NCI-H128 (cell line): ENCODE measurements at regions not wholly inside any gene's neighbourhood (a gene's known extent, or its start where the extent isn't known, plus 50 kb on each side); places are given as distances from the start of the nearest gene placed in this dataset.

Experiments used
- DNase-seq: peaks from one replicate; lab custom pipeline; 2025; ENCODE audit not compliant: unreplicated experiment; lab: John Stamatoyannopoulos, UW

DNA sequence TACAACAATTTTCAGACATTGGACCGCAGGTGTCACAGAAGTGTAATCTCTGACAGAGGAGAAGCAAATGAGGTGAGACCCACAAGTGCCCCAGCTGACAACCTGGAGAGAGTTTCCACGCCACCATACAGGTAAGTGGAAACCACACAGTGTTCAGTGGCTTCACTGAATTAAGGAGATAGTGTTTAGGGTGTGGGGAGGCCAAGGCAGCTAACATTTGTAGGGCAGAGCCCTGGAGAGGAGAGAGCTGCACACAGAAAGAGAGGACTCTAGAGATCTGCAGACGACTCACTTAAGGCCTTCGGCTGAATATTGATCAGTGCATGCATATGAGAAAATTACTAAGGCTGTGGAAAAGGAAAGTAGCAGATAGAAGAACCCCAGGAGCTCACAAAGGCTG lies 228.9 kb upstream of the TNRC6C start:
- no peak for DNase-seq

DNA sequence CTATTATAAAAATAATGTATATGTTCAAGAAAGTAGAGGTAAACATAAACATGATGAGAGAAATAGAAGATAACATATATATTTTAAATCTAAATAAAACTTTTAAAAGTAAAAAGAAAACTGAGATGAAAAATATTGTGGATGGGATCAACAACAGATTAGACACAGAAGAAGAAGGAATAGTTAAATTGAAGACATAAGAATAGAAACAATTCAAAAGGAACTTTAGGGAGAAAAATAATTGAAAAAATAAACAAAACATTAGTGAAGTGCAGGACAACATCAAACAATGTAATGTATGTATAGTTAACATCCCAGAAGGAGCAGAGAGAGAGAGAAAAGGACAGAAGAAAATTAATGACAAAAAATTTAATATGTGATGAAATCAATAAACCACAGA lies 228.1 kb upstream of the TNRC6C start:
- DNase-seq: no peak

DNA sequence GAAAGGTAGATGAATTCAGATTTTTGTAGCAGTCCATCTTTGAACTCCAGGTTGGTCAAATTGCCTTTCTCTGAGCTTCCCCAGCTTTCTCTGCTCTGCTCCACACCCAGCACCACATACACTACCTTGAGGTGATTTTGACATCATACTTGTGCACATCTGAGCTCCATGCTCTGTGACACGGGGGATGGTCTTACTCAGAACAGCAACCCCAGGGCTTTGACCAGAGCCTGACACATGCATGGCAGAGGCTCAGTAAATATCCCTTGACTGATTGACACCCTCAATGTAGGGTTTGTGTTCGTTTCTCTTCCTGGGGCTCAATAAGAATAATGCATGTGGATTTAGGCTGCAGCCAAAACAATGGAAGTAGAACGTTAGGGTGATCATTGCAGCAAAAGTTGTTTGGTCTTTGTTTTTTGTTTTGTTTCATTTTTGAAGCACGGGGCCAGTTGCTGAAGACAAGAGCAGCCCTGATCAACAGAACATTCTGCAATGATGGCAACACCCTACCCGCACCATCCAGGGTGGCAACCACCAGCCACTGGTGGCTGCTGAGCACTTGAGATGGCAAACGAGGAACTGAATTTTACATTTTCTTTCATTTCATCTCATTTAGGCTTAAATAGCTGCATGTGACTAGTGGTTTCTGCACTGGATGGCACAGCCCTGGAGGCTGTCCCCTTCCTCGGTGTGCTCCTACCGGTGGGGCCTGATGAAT lies 224.8 kb upstream of the TNRC6C start:
- DNase-seq: no peak

DNA sequence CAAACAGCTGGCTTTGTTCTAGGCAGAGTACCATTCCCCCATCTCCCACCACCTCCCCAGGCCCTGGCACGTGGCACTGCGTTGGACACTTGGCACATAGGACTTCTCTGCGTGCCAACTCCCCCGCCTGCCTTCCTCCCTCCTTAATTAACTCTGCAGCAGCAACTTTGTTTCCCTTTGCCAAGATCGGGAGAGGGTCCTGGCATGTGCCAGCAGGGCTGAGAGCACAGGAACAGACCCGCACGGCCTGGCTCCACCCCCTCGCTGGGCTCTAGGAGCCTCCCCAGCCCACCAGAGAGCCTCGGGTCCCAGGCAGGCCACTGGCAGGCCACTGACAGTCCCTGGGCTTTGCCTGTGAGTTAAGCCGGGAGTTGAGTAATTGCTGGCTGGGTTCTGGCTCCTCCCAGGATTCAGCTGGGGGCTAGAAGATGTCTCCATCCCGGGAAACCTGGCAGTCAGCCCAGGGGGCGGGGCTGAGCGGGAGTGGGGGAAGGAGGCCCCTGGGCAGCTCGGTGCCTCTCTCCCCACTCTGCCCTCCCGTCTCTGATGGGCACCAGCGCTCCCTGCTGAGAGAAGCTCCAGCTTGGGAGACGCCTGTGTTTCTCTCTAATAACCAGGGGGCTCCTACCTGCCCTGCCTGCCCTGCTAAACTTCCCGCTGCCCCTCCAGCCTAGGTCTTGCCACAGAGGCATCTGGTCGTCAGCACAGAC lies 224.0 kb upstream of the TNRC6C start:
- DNase-seq: peak; percentile 76

DNA sequence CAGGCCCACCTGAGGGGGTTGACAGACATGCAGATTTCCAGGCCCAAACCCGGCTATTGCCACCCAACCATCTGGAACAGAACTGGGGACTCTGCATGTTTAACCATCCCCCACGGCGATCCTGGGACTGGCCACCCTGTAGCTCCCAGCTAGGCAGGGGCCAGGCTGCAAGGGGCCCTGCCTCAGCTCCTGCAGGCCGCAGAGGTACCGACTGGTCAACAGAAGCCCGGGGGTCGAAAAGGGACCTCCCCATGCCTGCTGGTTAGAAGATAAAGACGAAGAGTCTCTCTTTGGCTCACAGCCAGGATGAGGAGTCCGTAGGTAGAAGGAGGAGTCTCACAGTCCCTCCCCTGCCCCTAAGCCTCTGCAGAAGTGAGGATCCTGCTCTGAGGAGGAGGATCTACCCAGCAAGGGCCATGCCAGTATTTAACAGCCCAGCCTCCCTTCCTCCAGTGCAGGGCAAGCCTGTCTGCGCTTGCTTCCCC lies 223.4 kb upstream of the TNRC6C start:
- peak; percentile 56 for DNase-seq

DNA sequence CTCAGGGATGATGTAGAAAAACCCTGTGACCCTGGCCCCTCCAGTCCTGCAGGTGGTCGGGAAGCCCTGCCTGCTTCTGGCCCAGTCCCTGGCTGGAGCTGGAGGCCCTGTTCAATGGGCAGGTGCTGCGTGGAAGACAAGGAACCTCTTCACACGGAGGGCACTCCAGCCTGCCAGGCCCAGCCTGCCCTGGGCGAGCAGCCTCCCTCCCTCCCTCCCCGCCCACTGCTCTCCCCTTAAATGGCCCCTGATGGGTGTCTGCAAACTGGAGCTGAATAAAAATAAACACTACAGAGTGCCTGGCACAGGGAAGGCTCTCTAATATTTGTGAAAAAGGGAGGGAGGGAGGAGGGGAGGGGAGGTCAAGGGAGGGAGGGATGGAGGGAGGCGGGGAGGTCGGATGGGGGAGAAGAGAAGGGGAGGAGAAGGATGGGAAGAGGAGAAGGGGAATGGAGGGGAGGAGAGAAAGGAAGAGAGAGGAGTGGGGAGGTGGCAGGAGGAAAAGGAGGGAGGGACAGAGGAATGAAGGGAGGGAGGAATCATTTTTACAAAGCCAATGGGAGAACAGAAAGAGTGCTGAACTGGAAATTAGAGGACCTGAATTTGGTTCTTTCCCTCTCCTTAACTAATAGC lies 222.8 kb upstream of the TNRC6C start:
- DNase-seq: peak; percentile 68

DNA sequence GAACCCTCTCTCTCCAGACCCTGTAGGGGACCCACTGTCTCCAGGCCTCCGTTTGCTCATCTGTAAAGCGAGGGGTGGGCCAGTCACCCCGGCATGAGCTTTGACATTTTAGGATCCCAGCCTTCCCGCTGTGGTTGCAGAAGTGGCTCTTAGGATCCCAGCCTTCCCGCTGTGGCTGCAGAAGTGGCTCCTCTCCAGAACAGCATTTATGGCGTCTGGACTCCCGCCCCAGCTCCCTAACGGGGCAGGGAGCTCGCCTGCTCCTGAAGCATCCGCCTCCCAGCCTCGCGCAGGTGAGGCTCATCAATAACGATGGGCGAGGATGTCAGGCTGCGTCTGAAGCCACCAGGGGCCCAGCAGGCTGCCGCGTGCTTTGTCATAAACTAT lies 222.3 kb upstream of the TNRC6C start:
- peak; percentile 27 for DNase-seq

DNA sequence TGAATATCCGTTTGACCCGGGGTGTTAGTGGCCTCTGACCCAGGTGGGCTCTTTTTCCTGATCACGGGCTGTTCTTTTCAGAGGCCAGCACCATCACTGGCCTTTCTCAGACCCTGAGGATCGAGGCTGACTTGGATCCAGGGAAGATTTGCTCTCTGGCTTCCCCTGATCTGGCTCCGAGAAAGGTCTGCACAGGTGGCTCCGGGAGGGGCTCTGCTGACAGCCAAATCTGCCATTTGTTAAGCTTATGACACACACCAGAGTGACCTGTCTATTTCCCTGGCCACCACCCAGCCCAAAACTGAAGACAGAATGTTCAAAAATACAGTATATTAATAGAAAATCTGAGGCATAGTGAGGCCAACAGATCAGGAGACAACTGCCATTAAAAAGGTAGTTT lies 221.8 kb upstream of the TNRC6C start:
- DNase-seq: no peak

DNA sequence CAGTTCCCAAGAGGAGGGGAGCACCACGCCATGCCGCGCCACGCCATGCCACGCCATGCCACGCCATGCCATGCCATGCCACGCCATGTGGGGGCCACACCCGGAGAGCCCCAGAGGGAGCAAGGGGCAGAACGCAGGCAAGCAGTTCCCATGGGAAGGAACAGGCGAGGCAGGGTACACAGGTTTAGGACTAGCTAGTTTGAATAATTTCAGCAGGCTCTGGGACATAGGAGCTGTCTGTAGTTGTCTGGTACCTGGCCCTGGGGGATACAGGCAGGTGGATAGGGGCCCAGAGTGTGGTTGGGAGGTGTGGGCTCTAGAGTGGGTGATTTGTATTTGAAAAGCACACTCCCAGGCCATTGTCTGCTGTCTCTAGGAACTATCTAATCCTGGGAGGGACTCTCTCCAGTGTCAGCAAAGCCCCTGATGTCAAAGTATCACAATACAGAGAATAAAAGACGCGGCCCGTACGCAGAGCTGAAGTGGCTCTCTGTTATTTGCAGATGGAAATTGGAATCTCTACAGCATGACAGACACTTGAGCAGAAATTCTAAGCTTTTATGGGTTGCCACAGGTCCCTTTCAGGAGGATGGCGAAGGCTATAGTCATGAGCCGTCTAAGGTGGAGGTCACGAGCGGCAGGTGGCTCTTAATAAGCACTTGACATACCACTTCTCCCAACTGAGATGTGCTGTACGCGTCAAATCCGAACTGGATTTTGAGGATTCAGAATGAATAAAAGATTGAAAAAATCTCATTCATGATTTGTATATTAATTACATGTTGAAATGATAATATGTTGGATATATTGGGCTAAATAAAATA lies 220.8 kb upstream of the TNRC6C start:
- peak; percentile 85 for DNase-seq

DNA sequence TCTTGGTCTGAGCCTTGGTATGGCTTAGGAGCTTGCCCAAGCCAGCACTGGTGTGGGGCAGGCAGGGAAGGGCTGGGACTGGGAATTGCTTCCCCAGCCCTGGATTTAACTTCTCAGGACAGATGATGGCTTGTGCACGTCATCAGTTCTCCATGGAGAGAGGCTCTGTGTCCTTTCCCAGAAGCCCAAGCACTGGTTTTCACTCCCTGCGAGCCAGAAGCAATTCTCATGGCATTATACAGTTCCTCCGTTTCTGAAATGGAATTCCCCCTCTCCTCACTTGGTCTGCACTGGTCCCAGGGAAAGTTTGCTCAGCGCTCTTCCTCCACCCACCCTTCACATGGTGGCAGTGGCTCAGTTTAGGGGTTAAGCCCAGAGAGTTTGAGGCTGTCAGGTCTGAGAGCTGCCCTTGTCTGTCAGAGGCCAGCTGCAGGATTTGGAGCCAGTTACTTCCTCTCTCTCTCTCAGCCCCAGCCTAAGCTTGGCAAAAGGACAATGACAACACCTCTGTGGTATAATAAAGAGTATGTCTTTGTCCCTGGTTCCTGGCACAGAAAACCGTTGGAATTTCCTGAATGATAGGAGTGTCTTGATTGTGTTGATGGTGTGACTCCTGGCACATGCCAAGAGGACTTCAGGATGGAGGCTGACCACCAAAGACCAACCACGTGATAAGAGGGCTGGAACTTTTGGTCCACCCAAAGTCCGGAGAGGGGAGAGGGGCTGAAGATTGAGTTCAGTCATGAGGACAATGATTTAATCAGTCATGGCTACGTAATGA lies 219.6 kb upstream of the TNRC6C start:
- no peak for DNase-seq

DNA sequence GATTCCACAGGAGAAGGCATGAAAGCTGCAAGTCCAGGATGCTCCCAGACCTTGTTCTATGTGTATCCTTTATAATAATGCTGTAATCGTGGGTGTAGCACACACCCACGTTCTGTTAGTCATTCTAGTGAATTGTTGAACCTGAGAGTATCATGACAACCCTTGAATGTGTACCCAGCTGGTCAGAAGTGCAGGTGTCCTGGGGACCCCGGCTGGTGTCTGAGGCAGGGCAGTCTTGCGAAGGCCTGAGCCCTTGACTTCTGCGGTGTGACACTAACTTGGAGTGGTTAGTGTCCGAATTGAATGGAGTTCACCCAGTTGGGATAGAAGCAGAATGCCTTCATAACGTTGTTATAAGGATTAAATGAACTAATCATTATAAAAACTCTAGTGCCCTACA lies 218.0 kb upstream of the TNRC6C start:
- no peak for DNase-seq

DNA sequence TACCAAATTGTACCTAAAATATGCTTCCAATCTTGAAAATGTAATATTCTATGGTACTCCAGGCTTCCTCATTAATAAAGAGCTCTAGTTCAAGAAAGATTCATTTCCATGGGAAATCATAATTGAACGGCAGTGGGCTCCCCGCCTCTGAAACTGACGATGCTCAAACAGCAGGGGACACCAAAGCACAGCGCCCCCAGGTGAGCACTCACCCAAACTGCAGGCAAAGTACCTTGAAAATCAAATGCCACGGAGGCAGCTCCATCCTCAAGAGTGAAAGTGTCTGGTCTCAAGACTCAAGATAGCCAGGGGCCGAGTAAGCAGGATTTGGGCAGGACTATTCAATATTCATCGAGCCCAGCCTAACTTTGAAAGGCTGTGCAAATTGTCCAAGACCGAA lies 217.4 kb upstream of the TNRC6C start:
- DNase-seq: no peak

DNA sequence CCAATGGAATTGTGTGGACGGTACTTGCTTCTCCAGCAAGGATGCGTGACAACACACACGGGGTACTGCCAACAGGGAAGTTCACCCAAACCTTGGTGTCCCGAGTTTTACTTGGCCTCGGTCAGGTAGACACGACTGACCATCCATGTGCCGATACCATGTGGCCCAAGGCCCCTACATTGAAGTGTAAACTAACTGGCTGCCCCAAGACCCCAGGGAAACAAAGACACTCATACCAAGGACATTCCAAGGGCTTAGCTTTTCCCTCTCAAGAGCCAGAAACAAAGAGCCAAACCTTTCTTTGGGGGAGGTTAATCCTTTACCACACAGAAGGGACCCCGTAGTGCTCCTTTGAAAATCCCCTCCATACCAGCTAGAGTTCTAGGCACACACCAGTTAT lies 215.9 kb upstream of the TNRC6C start:
- DNase-seq: no peak

DNA sequence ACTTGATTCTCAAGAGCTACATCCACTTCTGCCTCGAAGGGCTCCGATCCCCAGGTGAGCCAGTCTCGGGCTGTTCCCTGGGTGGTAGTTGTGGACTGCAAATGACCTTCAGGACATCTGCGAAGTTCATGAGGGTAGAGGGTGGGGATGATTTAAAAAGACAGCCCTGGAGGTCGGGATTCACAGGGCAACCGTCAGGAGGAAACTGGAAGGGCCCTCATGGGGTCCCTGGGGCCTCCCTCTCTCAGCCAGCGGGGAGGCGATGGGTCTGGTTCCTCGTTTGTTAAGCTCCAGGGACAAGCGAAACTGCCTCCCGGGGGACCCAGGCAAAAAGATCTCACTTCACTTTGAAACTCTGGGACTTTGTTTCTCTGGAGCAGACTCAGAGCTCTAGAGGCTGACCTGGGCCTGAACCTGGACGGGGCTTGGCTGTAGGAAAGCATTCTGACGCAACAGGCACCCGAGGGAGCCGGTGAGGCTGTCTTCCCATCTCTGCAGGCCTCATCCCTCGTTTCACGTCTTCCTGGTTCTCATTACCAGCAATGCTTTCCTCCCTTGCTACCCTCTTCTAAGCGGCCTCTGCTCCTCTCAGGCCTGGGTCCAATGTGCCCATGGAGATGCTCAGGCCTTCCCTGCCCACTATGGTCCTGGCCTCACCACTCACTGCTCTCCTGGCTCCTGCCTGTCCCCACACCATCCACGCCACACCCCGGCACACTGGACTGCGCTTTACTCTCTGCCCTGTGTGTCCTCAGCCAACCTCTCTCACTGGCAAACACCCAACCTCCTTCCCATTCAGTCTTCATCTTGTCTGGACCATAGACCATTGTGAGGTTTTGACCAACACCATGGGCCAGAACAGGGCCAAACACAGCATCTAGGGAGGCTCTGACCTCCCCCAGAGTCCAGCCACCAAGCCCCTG lies 214.2 kb upstream of the TNRC6C start:
- DNase-seq: no peak

DNA sequence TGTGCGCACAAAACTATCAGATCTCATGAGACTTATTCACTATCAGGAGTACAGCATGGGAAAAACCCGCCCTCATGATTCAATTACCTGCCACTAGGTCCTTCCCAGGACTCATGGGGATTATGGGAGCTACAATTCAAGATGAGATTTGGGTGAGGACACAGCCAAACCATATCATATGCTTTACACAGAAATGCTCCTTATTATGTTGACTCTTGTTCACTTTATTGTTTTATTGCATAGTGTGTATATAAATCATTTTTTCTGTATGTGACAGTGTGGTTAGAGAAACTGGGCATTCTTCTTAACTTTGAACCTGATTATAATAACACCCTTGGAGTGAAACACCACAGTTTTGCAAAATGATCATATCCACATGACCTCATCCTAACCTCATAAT lies 212.8 kb upstream of the TNRC6C start:
- DNase-seq: no peak

DNA sequence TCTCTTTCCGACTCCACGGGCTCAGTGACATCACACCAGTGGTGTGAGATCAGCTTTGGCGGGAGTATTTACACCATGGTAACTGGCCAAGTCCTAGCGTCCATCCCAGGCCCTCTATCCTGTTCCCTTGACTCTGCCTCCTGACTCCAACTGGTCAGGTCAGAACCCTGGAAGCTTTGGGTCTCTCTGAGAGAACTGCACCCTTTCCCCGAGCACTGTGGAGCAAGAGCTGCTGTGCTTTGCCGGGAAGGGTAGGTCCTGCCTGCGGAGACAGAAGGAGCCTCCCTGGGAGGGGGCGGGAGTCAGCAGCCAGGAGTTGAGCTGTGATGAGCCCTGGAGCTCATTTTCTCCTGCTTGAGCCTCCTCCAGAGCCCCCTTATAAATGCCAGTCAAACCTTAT lies 212.1 kb upstream of the TNRC6C start:
- no peak for DNase-seq

DNA sequence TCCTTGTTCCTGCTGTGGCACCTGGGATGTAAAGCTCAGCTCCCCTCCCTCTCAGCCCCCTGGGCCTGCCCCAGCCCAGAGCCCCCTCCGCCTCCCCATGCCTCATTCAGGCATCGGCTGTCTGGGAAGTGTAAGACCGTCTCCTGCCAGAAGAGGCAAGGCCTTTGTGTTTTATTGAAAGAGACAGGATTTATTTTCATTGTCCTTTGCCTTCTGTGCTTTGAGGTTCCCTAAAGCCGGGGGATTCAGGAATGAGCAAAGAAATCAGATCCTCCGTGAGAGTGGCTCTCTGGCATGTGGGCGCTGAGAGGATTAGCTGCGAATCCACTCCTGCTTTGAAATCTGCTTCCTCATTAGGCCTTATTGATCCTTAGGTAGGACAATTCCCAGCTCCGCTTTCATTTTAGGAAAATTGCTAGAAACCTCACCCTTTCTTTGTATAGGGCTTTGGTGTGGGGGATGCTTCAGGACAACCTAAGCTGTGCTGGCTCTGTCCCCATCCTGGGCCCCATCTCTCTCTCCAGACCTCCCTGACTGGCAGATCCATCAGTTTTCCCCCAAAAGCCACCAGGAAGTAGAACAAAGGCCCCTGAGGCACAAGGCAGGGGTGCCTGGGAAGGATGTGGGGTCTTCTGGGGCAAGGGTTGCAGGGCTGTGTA lies 211.5 kb upstream of the TNRC6C start:
- no peak for DNase-seq

DNA sequence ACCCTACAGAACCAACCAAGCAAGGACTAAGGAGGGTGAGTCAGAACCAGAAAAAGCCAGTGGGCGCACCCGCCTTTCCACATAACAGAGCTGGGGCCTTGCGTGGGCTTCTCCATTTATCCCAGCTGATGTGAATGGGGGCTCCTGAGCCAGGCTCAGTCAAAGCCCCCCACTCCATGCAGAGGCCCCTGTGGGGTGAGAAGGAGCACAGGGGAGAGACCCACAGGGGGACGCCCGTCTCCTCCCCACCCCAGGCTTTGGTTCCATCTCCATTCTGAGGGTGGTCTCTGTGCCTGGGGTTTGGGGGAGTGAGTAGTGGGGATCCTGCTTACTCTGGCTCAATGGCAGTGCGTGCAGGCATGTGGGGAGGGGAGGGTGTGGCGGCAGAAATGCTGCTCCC lies 210.1 kb upstream of the TNRC6C start:
- no peak for DNase-seq

DNA sequence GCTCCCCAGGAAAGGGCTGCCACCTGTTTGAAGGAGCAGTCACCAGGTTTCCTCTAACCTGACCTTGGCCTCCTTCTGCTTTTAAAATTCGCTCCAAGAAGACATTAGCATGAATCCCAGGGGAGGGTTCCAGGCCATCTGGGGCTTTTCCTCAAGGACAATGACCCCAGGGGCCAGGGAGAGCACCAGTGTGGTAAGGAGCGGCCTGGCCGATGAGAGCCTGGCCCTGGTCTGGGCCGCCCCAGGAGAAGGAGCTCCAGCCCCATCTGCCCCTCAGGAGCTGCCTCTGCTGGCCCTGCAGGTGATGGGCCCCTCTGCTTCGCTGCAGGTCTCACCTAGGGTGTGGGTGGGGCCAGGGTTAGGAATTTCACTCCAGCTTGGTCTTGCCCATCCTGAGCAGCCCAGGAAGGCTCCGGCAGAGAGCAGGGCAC lies 209.2 kb upstream of the TNRC6C start:
- no peak for DNase-seq
